Peyer's patch (tissue), 4 donors: ENCODE measurements at regions not wholly inside any gene's neighbourhood (a gene's known extent, or its start where the extent isn't known, plus 50 kb on each side); places are given as distances from the start of the nearest gene placed in this dataset.
A peak's percentile ranks its signal among the peaks of the same experiment; 100 is the strongest.

Experiments
- DNase-seq, 3 donors: peaks; one replicate each; pipeline ENCODE4 v3.0.0-alpha.2; 2017 to 2019
- H3K27ac ChIP-seq, 4 donors: fragments of 200-600 bp; sonication (generic); one replicate each; pipeline ENCODE4 v1.5.1; 2016 to 2019
- H3K27me3 ChIP-seq, 2 donors: fragments of 200-600 bp; sonication (generic); one replicate each; pipeline ENCODE4 v1.5.1; 2019
- H3K36me3 ChIP-seq, 3 donors: fragments of 200-600 bp; sonication (generic); one replicate each; pipeline ENCODE4 v1.5.1; 2016 to 2019
- H3K4me1 ChIP-seq, 4 donors: fragments of 200-600 bp; sonication (generic); one replicate each; pipeline ENCODE4 v1.5.1; 2016 to 2019
- H3K4me3 ChIP-seq, 4 donors: fragments of 200-600 bp; sonication (generic); 1 replicate in 3 of 4; 2 replicates in 1 of 4; pipeline ENCODE4 v1.5.1; 2016 to 2019; ENCODE audit warnings: mild to moderate bottlenecking in 1 of 4
- H3K9me3 ChIP-seq, 4 donors: fragments of 200-600 bp; sonication (generic); one replicate each; pipeline ENCODE4 v1.5.1; 2016 to 2019; ENCODE audit warnings: mild to moderate bottlenecking in 1 of 4
- CTCF ChIP-seq, 6 experiments: fragments of 450-650 bp in 4 of 6; fragments of 200-600 bp in 2 of 6; sonication (generic) in 1 of 6; IDR thresholded peaks; one replicate each; pipeline ENCODE4 v1.5.1; 2017 to 2019; ENCODE audit warnings: antibody characterized with exemption in 6 of 6, mild to moderate bottlenecking in 3 of 6, moderate library complexity in 1 of 6
- POLR2A ChIP-seq, 2 donors: fragments of 450-650 bp; IDR thresholded peaks; one replicate each; pipeline ENCODE4 v1.5.1; 2017; ENCODE audit warnings: antibody characterized with exemption in 2 of 2, mild to moderate bottlenecking in 2 of 2, moderate library complexity in 2 of 2

GRCh38 chr2:8622924-8623465 lies 58.9 kb upstream of the ID2 start:
- no peaks in the 10 kb centered on the region for H3K9me3 ChIP-seq
- no peak overlapping the region for H3K4me3 ChIP-seq
- H3K27me3 ChIP-seq: no peaks in the 10 kb centered on the region
- peak in 2 of 3 donors; percentile 28 to 38 for DNase-seq
- no peak for TF ChIP-seq CTCF (IDR thresholded peaks at IDR 0.05)
- no peak for TF ChIP-seq POLR2A (IDR thresholded peaks at IDR 0.05)
- peaks cover 0 to 26% (median 5%) of the 10 kb centered on the region in 4 donors for H3K4me1 ChIP-seq
- no peaks in the 10 kb centered on the region for H3K36me3 ChIP-seq
- H3K27ac ChIP-seq: no peak overlapping the region

- Histone ChIP-seq H3K4me3 (no peak overlapping the region), H3K27me3 (no peaks in the 10 kb centered on the region), H3K36me3 (no peaks in the 10 kb centered on the region), H3K9me3 (no peaks in the 10 kb centered on the region), H3K27ac (no peak overlapping the region), H3K4me1 (peaks cover 0 to 31% (median 6%) of the 10 kb centered on the region in 4 donors)
- DNase-seq: no peak
- TF ChIP-seq POLR2A (IDR thresholded peaks at IDR 0.05) (no peak), CTCF (IDR thresholded peaks at IDR 0.05) (no peak)
These were observed 58.3 kb upstream of the ID2 start for GRCh38 chr2:8623576-8623957.

GRCh38 chr2:8623958-8624591 lies 57.8 kb upstream of the ID2 start:
- no peaks in the 10 kb centered on the region for H3K36me3 ChIP-seq
- DNase-seq: peak in 1 of 3 donors; percentile 44
- H3K4me3 ChIP-seq: no peak overlapping the region
- no peak overlapping the region for H3K27ac ChIP-seq
- H3K27me3 ChIP-seq: no peaks in the 10 kb centered on the region
- H3K9me3 ChIP-seq: no peaks in the 10 kb centered on the region
- TF ChIP-seq CTCF (IDR thresholded peaks at IDR 0.05) (no peak), POLR2A (IDR thresholded peaks at IDR 0.05) (no peak)
- peaks cover 0 to 31% (median 6%) of the 10 kb centered on the region in 4 donors for H3K4me1 ChIP-seq

- peak overlapping the region in 1 of 4 donors; percentile 63 for H3K27ac ChIP-seq
- H3K4me1 ChIP-seq: peaks cover 0 to 31% (median 6%) of the 10 kb centered on the region in 4 donors
These were observed 56.9 kb upstream of the ID2 start for GRCh38 chr2:8624855-8625398.

More at GRCh38 chr2:8624855-8625398, 56.9 kb upstream of the ID2 start:
- Histone ChIP-seq H3K27me3 (no peaks in the 10 kb centered on the region), H3K9me3 (no peaks in the 10 kb centered on the region), H3K4me3 (no peak overlapping the region), H3K36me3 (no peaks in the 10 kb centered on the region)
- DNase-seq: peak in 2 of 3 donors; percentile 41 to 52
- TF ChIP-seq CTCF (IDR thresholded peaks at IDR 0.05): no peak
- no peak for TF ChIP-seq POLR2A (IDR thresholded peaks at IDR 0.05)
